ENCODE measurements at regions not wholly inside any gene's neighbourhood (a gene's known extent, or its start where the extent isn't known, plus 50 kb on each side); places are given as distances from the start of the nearest gene placed in this dataset.
"Not testable (repeated sequence)": the region's sequence is repeated elsewhere in the genome, so short reads cannot be mapped to it uniquely, and the experiment has no call there.

- no peak for DNase-seq (ENCODE audit: extremely low spot score, insufficient read length, low read depth)
Observed at GRCh38 chr15:69615736-69616135, 163.1 kb downstream of the RPLP1 start.

GRCh38 chr15:69616558-69616957 lies 163.9 kb downstream of the RPLP1 start:
- no peak for FAIRE-seq
- no peak for DNase-seq (ENCODE audit: extremely low spot score, insufficient read length, low read depth)

More at GRCh38 chr15:69615736-69616135, 163.1 kb downstream of the RPLP1 start:
- FAIRE-seq: no peak

GRCh38 chr15:69617144-69617543 lies 164.5 kb downstream of the RPLP1 start:
- not testable (repeated sequence) for FAIRE-seq; DNase-seq (ENCODE audit: extremely low spot score, insufficient read length, low read depth)

GRCh38 chr15:69623392-69624154 lies 171.0 kb downstream of the RPLP1 start:
- FAIRE-seq: no peak
- DNase-seq (ENCODE audit: extremely low spot score, insufficient read length, low read depth): no peak

- FAIRE-seq: no peak
- DNase-seq (ENCODE audit: extremely low spot score, insufficient read length, low read depth): no peak
Observed at GRCh38 chr15:69624155-69624520, 171.5 kb downstream of the RPLP1 start.

- FAIRE-seq: no peak
- DNase-seq (ENCODE audit: extremely low spot score, insufficient read length, low read depth): no peak
Observed at GRCh38 chr15:69624816-69625215, 172.2 kb downstream of the RPLP1 start.

GRCh38 chr15:69625328-69625727 lies 172.7 kb downstream of the RPLP1 start:
- no peak for FAIRE-seq

GRCh38 chr15:69626095-69627066 lies 173.8 kb downstream of the RPLP1 start:
- DNase-seq (ENCODE audit: extremely low spot score, insufficient read length, low read depth): no peak
- no peak for FAIRE-seq

More at GRCh38 chr15:69625328-69625727, 172.7 kb downstream of the RPLP1 start:
- no peak for DNase-seq (ENCODE audit: extremely low spot score, insufficient read length, low read depth)

GRCh38 chr15:69627548-69628158 lies 175.0 kb downstream of the RPLP1 start:
- no peak for FAIRE-seq

GRCh38 chr15:69628256-69629093 lies 175.9 kb downstream of the RPLP1 start:
- DNase-seq (ENCODE audit: extremely low spot score, insufficient read length, low read depth): no peak
- FAIRE-seq: no peak

More at GRCh38 chr15:69627548-69628158, 175.0 kb downstream of the RPLP1 start:
- DNase-seq (ENCODE audit: extremely low spot score, insufficient read length, low read depth): no peak

- FAIRE-seq: no peak
- DNase-seq (ENCODE audit: extremely low spot score, insufficient read length, low read depth): no peak
Observed at GRCh38 chr15:69629631-69630161, 177.1 kb downstream of the RPLP1 start.

- FAIRE-seq (no peak), DNase-seq (ENCODE audit: extremely low spot score, insufficient read length, low read depth) (no peak)
Observed at GRCh38 chr15:69631005-69631404, 178.4 kb downstream of the RPLP1 start.

- no peak for FAIRE-seq
- no peak for DNase-seq (ENCODE audit: extremely low spot score, insufficient read length, low read depth)
Observed at GRCh38 chr15:69631978-69632377, 179.4 kb downstream of the RPLP1 start.

- no peak for FAIRE-seq
- no peak for DNase-seq (ENCODE audit: extremely low spot score, insufficient read length, low read depth)
Observed at GRCh38 chr15:69634860-69635259, 182.2 kb downstream of the RPLP1 start.

- FAIRE-seq (no peak), DNase-seq (ENCODE audit: extremely low spot score, insufficient read length, low read depth) (no peak)
Observed at GRCh38 chr15:69636169-69636915, 183.7 kb downstream of the RPLP1 start.

GRCh38 chr15:69637818-69638217 lies 185.2 kb downstream of the RPLP1 start:
- FAIRE-seq (no peak), DNase-seq (ENCODE audit: extremely low spot score, insufficient read length, low read depth) (no peak)

- DNase-seq (ENCODE audit: extremely low spot score, insufficient read length, low read depth): no peak
- no peak for FAIRE-seq
Observed at GRCh38 chr15:69643476-69643875, 190.9 kb downstream of the RPLP1 start.

GRCh38 chr15:69643971-69644370 lies 191.4 kb downstream of the RPLP1 start:
- no peak for FAIRE-seq

GRCh38 chr15:69644876-69645275 lies 192.3 kb downstream of the RPLP1 start:
- DNase-seq (ENCODE audit: extremely low spot score, insufficient read length, low read depth) (no peak), FAIRE-seq (no peak)

More at GRCh38 chr15:69643971-69644370, 191.4 kb downstream of the RPLP1 start:
- no peak for DNase-seq (ENCODE audit: extremely low spot score, insufficient read length, low read depth)
